Activated CD8-positive, alpha-beta memory T cell treated with anti-CD3 and anti-CD28 coated beads, Interleukin-2, amount 50 U/mL, for 4 hours (primary cell): ENCODE measurements at regions not wholly inside any gene's neighbourhood (a gene's known extent, or its start where the extent isn't known, plus 50 kb on each side); places are given as distances from the start of the nearest gene placed in this dataset.

ENCODE experiments used
- DNase-seq: peaks from one replicate; pipeline ENCODE4 v3.0.0-alpha.2; 2020

- DNase-seq = no peak
Observed at GRCh38 chr11:88404391-88404790, 66.9 kb upstream of the CTSC start.

GRCh38 chr11:88402784-88403183, 65.2 kb upstream of the CTSC start:
- no peak for DNase-seq

GRCh38 chr11:88402192-88402715, 64.7 kb upstream of the CTSC start:
- DNase-seq = no peak

- DNase-seq = no peak
Observed at GRCh38 chr11:88398791-88399570, 61.4 kb upstream of the CTSC start.

GRCh38 chr11:88398372-88398771, 60.8 kb upstream of the CTSC start:
- DNase-seq = no peak

GRCh38 chr11:88390254-88390653, 52.7 kb upstream of the CTSC start:
- DNase-seq = no peak

GRCh38 chr11:88387957-88388356, 50.4 kb upstream of the CTSC start:
- DNase-seq = no peak
